GM19025 (cell line): ENCODE measurements at regions not wholly inside any gene's neighbourhood (a gene's known extent, or its start where the extent isn't known, plus 50 kb on each side); places are given as distances from the start of the nearest gene placed in this dataset.

Source experiments
- ATAC-seq: cut with Tn5 transposase; IDR thresholded peaks from one replicate; pipeline ENCODE4 v1.9.1; 2021; ENCODE audit warnings: mild to moderate bottlenecking, low read depth, moderate library complexity; ENCODE audit not compliant: unreplicated experiment

DNA sequence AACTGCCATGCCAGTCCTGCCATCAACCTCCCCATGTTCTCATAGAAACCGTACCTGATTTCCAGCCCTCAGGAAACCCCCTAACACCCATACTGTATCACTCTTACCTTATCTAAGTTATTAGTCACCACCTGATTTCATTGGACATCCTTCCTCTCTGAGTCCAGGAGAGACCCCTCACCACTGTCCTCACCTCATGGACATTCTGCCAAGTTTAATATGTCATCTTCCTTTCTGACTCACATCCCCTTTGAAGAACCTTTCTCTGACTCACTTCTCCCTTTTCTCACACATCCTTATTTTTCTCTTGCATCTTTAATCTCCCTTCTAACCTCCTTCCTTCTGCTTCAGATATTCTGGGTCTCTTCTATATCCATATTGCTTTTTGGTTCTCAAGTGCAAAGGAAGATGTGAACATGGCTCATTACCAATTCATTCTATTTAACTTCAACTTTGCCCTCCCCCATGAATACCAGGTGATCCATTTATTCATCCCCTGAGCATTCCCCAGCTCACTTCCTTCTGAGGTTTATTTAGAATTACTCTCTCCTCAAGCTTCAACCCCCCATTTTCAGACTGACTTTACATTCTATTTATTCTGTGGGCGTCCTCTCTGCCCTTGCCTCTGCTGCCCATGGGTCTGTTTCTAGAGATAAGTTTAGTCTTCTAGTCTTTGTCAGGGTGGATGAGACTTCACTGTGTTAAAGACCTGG, 206.8 kb upstream of the ESRRG start:
- no peak for ATAC-seq

DNA sequence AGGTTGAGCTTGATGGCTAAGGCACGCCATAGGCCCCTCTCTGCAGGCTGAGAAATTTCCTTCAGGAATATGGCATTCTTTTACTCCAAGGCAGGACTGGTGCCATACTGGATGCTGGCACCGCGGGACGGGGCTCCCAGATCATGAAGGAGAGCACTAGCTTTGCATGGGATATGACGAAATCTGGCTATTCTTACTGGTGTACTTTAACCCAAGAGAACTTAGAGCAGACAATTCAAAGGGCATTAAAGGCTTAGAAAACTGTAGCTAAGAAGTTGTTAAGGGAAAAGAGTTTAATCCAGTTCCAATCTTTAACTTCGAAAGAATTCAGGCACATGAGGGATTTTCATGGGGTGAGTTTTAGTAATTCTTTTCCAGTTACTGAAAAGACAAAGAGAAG, 204.4 kb upstream of the ESRRG start:
- no peak for ATAC-seq

- ATAC-seq = no peak
Measured at GRCh38 chr1:216926720-216927510, 203.7 kb upstream of the ESRRG start.

- no peak for ATAC-seq
Measured at GRCh38 chr1:216925962-216926625, 202.9 kb upstream of the ESRRG start.

DNA sequence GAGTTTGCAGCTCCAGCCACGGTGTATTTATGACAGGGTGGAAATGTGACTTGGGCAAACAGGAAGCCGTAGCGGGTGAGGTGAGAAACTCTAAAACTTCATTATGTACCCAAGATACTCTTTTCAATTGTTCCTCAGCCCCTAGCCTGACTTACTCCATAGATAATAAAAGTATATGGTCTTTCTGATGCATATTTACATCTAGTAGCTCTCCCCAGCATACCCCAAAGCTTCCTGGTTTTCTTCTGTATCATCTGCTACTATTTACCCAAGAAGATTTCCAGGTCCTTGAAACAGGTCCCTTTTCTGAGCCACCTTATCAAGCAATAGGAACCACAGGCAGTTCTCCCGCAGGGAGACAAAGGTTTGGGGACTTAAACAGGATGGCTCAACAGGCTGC, 201.5 kb upstream of the ESRRG start:
- no peak for ATAC-seq

DNA sequence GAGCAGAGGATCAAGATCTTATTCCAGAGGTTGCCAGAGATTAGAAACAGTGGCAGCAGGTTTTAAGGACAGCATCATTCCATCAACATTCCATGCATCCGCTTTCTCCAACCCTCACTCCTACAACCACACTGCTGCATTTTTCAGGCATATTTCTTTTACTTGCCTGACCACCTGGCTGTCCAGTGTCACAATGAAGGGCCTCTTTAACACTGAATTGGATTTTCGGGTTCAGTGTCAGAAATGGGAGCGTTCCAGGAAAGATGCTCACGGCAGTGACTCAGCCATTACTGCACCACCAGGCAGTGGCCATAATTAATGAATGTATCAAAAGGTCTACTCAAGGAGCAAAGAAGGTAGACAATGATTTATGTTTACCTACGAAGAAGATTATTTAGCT, 200.4 kb upstream of the ESRRG start:
- no peak for ATAC-seq

DNA sequence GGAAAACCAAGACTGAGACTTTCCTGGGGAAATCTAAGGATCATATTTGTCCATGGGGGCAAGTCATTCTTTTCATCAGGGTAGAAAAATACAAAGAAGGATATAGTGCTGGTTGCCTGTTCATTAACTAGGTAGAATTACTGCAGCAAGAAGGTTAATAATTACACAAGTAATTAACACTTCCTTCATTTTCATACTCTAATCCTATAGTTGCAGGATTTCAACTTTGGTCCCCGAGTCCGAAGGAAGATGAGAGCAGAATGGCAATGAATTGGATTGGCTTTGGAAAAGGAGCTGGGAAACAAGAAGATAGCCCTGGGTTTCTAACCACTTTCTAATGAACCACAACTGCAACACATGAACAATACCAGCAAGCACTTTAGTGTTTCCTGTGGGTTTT, 199.2 kb upstream of the ESRRG start:
- ATAC-seq = no peak

GRCh38 chr1:216921866-216922265, 198.6 kb upstream of the ESRRG start:
- ATAC-seq = no peak

DNA sequence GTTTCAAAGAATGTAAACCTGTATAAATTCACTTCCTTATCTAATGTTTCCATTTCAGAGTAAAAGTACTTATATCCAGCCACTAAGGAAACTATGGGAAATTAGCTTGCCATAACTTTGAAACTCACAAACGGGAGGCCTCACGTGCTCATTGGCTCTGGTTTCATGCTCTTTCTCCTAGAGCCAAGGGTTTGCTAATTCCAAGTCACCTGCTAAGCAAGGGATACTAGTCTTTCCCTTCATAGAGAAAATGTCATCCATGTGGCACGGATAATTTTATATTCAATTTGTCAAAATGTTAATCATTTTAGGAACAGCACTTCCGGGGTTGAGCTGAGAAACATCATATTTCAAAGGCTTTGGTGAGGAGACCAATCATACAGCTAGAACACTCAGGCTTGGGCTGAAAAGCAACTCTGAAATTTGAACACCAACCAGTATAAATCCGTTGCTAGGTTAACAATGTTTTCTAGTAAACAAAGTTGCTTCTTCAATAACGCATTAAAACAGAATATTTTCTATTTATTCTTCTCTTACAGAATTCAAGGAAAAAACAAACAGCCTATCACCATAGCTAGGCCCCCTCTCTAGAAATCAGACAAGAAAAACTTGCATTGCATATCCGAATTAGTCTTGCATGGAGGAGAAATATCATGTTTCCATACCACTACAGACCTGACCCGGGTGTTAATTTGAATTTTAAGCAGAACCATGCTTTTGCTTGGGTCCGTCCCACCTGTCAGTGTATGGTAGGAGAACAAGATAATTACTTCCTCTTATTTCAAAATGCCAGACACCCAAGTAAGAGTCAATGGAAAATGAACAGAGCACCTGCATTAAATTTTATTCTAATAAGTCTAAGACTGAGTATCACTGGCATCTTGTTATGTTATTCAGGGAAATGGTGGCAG, 196.1 kb upstream of the ESRRG start:
- no peak for ATAC-seq

DNA sequence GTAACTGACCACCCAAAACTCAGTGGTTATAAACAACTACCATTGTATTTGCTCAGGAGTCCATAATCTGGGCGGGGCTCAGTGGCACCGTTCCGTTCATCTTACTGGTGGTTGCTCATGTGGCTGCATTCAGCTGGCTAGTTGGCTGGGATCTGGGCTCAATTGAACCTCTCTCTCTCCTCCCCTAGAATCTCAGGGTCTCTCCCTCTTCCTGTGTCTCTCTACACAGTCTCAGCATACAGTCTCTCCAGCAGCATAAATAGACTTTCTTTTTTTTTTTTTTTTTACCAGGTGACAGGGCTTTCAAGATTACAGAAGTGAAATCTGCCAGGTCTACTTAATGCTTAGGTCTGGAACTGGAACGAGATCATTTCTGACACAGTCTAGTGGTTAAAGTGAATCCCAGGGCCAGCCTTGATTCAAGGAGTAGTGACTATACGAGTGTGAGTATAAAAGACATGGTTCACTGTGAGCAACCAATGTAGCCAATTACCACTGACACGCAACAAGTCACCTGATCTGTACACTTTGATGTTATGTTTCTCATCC, 193.7 kb upstream of the ESRRG start:
- ATAC-seq = no peak

DNA sequence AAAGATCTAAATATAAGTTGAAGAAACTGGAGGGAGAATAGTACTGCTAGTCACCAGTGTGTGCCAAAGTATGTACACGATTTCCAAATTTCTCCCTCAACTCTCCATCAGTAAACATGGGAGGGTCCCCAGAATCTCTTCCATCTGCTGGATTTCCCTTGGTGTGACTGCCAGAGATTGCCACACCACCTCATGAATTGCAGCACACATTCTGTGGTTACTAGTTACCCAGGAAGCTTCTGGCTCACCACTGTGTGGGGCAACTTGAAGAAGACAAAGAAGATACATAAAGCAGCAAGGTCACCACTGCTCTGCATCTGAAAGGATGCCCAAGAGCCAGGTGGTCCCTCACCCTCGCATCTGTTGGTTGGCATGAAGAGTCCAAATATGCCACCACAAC, 191.7 kb upstream of the ESRRG start:
- no peak for ATAC-seq

- ATAC-seq = no peak
Measured at GRCh38 chr1:216913976-216914375, 190.7 kb upstream of the ESRRG start.

DNA sequence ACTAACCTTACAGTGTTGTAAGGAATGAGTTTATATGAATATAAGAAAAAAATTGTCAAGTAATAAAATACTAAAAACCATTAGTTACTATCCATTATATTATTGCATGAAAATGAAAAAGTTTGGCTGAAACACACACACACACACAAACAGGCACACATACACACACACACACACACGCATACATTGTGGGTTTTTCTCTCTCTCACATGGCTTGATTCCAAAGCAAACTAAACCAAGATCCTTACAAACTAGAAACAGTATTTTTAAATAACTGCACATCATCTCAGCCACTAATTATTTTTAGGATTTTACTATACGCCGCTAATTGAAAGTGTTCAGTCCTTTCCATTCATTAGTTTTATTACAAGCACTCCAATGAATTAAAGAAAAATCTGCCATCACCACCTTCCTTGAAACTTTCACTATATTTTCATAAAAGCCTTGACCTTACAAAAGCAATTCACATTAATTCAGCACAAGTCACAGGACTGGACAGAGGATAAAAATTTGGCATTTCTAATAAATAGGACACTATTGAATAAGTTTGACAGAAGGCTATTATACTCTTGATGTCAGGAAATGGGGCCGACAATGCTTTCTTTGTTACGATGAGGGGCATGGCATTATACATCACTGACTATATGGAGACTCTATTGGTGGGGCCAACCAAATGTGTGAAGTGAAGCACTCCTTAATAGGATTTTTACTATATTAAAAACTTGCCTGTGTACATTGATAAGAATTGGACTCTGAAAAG, 187.0 kb upstream of the ESRRG start:
- ATAC-seq = no peak

DNA sequence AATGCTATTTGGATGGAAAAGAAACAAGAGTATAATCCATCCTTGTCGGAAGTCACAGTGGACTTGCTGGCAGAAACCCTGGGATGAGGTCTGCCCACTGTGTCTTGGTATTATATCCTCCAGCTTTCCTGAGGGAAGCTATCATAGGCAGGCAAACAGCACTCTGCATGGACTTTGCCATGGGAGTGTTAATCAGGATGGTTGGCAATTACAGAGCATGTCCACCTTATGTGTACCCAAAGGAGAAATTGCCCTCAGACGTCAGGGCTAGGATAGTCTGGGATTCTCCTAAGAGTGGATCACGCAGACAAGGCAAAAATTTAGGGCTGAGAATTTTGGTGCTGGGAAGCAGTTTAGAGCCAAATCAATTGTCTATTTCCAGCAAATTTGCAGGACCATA, 184.9 kb upstream of the ESRRG start:
- no peak for ATAC-seq

DNA sequence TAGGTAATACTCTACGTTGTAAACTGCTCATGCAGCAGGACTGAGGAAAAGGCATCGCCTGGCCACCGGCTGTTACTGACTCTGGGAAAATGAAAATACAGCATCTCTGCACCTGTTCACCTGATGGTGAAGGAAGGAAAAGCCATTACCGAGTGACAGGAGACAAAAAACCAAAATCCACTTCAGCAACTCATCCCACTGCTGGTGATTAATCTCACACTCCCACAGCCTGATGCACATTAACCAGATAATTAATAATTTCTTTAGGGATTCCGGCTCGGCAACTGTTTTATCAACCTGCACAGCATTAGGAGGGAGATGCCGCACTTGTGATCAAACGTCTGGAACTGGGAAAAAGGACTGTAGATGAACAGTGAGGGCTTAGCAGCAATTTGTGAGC, 183.9 kb upstream of the ESRRG start:
- no peak for ATAC-seq

DNA sequence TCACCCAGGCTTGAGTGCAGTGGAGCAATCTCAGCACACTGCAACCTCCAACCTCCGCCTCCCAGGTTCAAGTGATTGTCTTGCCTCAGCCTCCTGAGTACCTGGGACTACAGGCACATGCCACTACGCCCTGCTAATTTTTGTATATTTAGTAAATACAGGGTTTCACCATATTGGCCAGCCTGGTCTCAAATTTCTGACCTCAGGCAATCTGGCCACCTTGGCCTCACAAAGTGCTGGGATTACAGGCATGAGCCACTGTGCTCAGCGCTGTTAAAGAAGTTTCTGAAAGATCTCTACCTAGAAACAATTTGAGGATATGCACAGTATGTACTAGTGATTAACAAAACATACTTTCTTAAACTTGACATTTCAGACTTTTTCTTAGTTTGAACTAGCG, 182.6 kb upstream of the ESRRG start:
- no peak for ATAC-seq

DNA sequence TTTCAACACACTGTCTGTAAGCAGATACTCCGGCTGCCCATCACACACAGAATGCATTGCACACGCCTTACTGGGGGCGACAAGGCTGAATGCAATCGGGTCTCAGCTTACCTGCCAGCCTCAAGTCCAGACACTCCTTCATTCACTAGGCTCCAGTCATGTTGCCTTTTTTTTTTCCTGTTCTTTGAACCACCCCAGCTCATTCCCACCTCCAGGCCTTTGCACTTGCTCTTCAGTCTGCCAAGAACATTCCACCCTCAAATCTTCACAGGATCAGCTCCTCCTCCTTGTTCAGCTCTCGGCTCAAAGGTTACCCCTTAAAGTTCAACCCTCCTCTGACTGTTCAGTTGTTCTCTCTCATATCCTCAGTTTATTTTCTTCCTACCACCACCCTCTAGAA, 181.9 kb upstream of the ESRRG start:
- no peak for ATAC-seq

GRCh38 chr1:216904471-216904870, 181.2 kb upstream of the ESRRG start:
- ATAC-seq = no peak

DNA sequence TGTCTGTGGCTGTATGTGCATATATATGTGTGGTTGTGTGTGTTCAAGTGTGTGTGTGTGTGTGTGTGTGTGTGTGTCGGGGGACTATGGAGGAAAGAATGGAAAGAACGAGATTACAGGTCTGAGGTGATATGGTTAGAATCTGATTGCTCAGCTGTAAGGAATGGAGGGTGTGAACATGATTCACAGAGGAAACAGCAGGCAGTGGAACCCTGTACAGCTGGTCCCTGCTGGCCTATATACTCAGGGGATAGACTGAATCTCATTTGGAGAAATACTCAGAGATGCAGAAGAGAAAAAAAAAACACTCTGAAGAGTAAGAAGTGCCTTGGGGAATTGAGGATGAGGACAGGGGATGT, 180.1 kb upstream of the ESRRG start:
- no peak for ATAC-seq
